ENCODE measurements at regions not wholly inside any gene's neighbourhood (a gene's known extent, or its start where the extent isn't known, plus 50 kb on each side); places are given as distances from the start of the nearest gene placed in this dataset.

GRCh38 chr2:38446906-38447561 is 70.0 kb upstream of the ATL2 start:
- no peak for DNase-seq

- no peak for DNase-seq
Observed at GRCh38 chr2:38446418-38446817, 69.3 kb upstream of the ATL2 start.

GRCh38 chr2:38444247-38444646 is 67.2 kb upstream of the ATL2 start:
- no peak for DNase-seq

GRCh38 chr2:38442643-38443541 is 65.8 kb upstream of the ATL2 start:
- no peak for DNase-seq

DNA sequence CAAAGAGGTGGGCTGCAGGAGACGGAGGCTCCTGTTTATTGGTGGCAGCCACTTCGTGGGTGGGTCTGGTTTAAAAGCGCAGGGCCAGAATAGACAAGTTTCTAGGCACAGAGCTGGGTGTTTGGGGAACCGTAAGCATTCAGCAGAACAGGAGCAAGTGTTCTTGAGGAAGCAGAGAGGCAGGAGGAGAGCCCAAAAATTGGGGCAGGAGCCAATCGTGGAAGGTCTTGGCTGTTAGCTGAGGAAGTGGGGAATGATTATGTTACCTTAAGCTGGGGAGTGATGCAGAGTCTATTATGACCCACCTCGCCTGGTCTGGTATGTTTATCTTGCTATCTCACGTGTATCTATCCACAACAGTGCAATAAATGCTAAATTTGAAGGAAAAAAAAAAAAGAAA is 64.3 kb upstream of the ATL2 start:
- no peak for DNase-seq

GRCh38 chr2:38440655-38441054 is 63.6 kb upstream of the ATL2 start:
- no peak for DNase-seq

GRCh38 chr2:38439863-38440262 is 62.8 kb upstream of the ATL2 start:
- DNase-seq, result no peak

DNA sequence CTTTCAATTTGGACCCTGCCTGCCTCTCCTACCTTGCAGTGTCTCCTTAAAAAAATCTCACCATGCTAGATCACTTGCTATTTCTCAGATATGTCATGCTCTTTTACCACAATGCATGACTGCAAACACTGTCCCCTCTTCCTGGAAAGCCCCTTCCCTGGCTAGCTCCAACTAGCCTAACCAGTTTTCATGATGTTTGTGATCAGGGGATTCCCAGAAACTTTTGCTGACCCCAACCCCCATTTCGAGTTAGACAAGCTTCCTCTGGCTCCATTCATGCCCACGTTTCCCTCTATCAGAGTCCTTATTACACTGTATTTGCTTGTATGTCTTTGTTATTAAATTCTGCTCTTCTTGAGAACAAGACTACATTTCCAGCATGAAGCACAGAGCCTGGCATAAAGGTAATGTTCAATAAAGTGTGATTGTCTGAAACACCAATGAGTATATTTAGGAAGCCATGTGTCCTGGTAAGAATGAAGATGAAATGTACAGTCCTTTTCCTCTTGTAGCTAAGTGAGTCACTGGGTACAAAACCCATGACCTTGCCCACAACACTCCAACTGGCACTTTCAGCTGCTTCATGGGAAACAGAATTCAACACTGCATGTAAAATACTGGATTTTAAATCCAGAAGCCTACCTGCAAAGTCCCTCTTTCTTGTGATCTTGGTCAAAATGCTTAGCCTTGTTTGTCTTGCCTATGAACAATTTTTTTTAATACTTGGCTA is 62.0 kb upstream of the ATL2 start:
- DNase-seq, result no peak

DNA sequence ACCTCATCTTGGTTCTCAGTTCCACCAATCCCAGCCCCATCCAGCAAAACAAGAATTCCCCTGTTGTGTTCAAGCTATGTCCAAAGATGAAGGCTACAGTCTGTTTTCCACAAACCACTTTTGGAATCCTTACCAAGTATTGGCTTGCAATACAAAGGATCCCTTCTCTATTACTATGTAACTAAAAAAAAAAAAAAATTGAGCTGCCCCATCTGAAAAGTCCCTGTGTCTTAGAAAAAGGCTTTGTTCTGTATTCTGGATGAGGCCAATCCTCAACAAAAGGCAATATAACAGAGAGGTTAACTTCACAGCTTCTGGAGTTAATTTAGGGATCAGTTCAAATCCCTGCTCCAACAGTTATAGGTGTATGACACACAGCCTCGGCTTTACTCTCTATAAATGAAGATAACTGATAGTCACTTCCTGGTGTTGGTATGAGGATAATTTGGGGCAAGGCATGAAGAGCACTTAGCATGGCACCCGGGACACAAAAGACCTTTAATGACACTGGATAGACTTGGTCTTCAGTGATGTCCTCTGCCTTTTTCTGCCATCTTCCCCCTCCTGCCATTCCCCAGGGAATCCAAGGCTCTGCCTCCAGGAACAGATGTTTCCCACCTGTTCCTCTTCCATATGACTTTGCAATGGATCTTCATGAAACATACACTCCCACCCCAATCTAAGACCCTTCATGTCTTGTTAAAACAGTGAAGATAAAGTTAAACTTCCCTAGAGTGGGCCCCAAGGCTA is 61.2 kb upstream of the ATL2 start:
- DNase-seq, result no peak

GRCh38 chr2:38436227-38436664 is 59.2 kb upstream of the ATL2 start:
- DNase-seq, result no peak

GRCh38 chr2:38435775-38436174 is 58.7 kb upstream of the ATL2 start:
- no peak for DNase-seq

GRCh38 chr2:38434595-38434994 is 57.5 kb upstream of the ATL2 start:
- no peak for DNase-seq

- no peak for DNase-seq
Observed at GRCh38 chr2:38433607-38433975, 56.5 kb upstream of the ATL2 start.

DNA sequence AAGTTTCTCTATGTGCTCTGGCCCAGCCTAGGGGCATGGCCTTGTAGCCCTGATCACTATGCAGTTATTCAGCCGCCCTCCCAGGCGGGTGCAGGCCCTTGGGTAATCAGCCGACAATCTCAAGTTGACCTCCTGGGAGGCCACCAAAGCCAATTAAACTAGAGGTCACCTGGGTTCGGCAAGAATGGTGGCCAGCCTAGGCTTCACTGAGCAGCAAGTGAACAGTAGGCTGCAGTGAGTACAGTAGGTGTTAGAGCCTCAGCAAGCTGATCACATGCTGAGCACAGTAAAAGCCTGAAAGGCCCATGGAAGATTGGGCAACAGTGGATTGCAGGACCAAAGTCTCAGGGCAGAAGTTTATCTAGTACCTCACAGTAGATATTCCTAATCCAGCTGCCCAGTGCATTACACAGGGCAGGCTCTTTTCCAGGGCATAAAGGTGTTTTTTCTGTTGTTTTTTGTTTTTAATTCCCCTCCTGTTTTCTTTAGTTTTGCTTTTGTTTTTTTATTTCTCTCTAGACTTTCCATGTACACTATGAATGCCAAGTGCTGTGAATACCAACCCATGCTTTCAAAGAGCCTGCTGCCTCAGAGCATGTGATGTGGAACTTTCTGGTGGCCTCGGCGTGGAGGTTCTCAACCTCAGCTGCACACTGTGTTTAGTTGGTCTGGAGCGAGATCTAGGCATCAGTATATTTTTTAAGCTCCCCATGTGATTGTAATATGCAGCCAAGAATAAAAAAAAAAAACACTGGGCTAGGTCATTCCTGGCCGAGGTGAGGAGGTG is 55.9 kb upstream of the ATL2 start:
- no peak for DNase-seq

DNA sequence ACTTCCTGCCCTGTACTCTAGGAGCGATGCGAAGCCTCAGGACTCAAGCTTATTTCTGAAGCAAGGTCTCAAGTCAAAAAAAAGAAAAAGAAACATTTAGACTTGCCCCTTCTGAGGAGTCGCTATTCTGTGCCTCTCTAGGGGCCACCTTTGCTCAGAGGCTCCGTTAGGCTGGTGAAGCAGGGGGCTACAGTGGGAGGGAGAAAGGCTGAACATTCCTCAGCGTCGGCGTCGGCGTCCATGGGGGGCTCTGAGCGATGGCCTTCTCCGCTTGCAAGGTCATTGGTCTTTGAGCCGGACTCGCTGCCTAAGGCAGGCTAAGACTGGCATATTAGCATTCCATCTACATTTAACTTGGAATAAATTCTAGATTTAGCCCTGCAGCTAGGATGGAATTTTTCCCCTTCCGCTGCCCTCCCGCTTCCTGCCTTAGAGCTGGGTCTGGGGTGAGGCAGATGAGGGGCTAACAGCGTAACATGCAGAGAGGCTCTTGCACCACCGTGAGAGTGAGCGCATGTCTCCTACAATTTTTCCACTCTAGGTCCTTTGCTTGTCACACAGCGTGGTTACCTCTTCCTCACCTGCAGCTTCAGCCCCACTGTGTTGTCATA is 53.6 kb upstream of the ATL2 start:
- DNase-seq, result no peak

- DNase-seq, result no peak
Observed at GRCh38 chr2:38430196-38430595, 53.1 kb upstream of the ATL2 start.

DNA sequence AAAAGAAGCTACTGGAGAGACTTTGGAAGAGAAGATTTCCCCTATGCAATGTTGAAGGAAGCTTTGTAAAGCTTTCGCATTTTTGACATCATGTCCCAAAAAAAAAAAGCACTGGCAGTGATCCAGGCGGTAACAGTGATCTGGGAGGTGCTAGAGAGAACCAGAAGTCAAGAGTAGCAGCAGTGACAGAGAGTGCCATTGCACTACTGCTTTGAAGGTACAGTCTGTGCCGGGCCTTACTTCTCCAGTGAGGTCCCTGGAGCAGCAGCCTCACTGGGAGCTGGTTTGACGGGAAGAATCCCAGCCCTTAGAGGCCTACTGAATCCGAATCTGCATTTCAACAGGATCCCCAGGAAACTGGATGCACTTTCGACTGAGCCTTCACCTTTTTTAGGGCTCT is 50.9 kb upstream of the ATL2 start:
- no peak for DNase-seq

DNA sequence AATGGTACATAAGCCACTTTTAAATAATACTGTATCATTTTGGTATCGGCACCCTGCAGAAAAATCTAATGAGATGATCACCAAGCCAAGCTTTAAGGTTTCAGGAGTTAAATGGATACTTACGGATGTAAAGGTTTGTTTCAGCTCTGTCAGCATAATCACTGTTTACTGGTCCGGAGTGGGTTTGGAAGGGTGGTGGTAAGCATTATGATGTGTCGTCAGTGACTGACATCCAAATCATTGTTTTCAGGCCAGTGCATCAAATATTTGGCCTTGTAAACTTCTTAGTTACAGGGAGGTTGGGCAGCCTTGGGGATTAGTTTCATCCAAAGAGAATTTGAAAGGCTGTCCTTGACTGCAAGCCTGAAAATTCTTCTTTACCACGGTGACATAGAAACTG is 50.0 kb upstream of the ATL2 start:
- no peak for DNase-seq

Measured in CD4-positive, alpha-beta T cell treated with Interferon gamma for 1 hour (primary cell).